Right renal pelvis (tissue), 4 donors: ENCODE measurements at regions not wholly inside any gene's neighbourhood (a gene's known extent, or its start where the extent isn't known, plus 50 kb on each side); places are given as distances from the start of the nearest gene placed in this dataset.

Experiments
- DNase-seq, 4 donors: peaks; one replicate each; pipeline ENCODE4 v3.0.0-alpha.2; 2013; ENCODE audit warnings: low read depth in 4 of 4, low spot score in 3 of 4, missing footprints in 1 of 4

DNA sequence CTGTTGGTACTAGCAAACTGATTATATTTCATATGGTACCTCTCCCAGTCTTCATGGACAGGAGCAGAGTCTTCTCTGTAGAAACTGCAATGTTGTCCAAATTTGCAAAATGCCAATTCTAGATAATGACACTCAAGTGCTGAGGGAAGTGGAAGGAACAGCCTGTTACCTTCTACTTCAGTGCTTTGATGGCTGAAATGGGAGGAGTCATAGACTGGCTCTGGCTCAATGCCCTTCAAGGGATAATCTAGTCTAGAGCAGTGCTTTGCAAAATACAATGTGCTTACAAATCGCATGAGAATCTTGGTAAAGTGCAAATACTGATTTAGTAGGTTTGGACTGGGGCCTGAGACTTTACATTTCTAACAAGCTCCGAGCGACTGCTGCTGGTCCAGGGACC lies 51.7 kb upstream of the ACP3 start:
- DNase-seq = no peak

DNA sequence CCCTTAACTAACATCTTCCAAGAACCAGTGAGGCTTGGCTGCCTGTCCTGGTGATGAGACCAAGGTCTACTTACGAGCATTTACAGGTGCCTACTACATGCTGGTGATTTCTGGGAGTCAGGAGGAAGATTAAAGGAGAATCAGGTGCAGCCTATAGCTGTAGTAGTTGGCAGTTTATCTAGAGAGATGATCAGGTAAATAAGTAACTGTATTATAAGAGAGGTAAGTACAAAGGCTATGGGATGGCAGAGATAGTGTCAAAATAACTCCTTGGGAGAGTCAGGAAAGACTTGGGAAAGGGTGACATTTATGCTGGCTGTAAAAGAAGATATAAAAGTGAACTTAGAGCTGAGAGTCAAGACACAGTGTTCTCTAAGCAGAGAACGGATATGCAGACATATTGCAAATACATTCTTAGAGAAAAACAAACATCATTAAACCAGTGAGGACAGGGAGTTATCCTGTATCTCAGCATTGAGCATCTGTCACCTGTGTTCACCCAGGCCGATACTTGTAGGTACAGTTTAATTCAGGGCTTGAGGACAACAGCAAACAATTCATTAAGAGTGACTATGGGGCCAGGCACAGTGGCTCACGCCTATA lies 49.7 kb upstream of the ACP3 start:
- DNase-seq = no peak
